OCI-LY7 (cell line): ENCODE measurements at regions not wholly inside any gene's neighbourhood (a gene's known extent, or its start where the extent isn't known, plus 50 kb on each side); places are given as distances from the start of the nearest gene placed in this dataset.

Experiments used
- BruUV-seq: library from RNA; stranded (reverse); fragments of 400-500 nt; replicated peaks from 2 replicates; lab custom pipeline; 2021; lab: Mats Ljungman, UMichigan
- CTCF ChIA-PET: fragments of 300-600 bp; sonication (Branson Sonifier 250); formaldehyde crosslinking; loops from one replicate; lab custom pipeline; 2022; ENCODE audit warnings: antibody characterized with exemption; ENCODE audit not compliant: unreplicated experiment; lab: Charles Lee
- POLR2A ChIA-PET: fragments of 300-600 bp; sonication (Branson Sonifier 250); formaldehyde crosslinking; loops from one replicate; lab custom pipeline; 2022; ENCODE audit warnings: antibody characterized with exemption; lab: Charles Lee
- DNase-seq: peaks from one replicate; pipeline ENCODE4 v3.0.0-alpha.2; 2015; ENCODE audit warnings: low spot score
- H2AFZ ChIP-seq: fragments of 200-600 bp; sonication (generic), shearing (Covaris generic); 2 replicates; pipeline ENCODE4 v1.6.1; 2014; ENCODE audit warnings: mild to moderate bottlenecking, antibody characterized with exemption, low read length, moderate library complexity
- H3K27ac ChIP-seq: fragments of 200-600 bp; sonication (generic); 2 replicates; pipeline ENCODE4 v1.5.1; 2014; ENCODE audit warnings: mixed run types, low read depth, mild to moderate bottlenecking, moderate library complexity, low read length, inconsistent platforms; ENCODE audit not compliant: poor library complexity, severe bottlenecking
- H3K36me3 ChIP-seq: fragments of 200-600 bp; sonication (generic); 2 replicates; pipeline ENCODE4 v1.6.1; 2014; ENCODE audit warnings: mild to moderate bottlenecking, antibody characterized with exemption, low read length, moderate library complexity, mixed read lengths; ENCODE audit not compliant: insufficient read depth
- H3K4me1 ChIP-seq: fragments of 200-600 bp; sonication (generic); 2 replicates; pipeline ENCODE4 v1.5.1; 2014; ENCODE audit warnings: mild to moderate bottlenecking, low read length; ENCODE audit not compliant: insufficient read depth, poor library complexity, severe bottlenecking
- H3K4me2 ChIP-seq: fragments of 200-600 bp; sonication (generic); 2 replicates; pipeline ENCODE4 v1.6.1; 2014; ENCODE audit warnings: mild to moderate bottlenecking, low read length
- H3K4me3 ChIP-seq: fragments of 200-600 bp; sonication (generic); 2 replicates; pipeline ENCODE4 v1.5.1; 2014; ENCODE audit warnings: mild to moderate bottlenecking, low read depth, low read length; ENCODE audit not compliant: poor library complexity, severe bottlenecking
- H3K79me2 ChIP-seq: fragments of 200-600 bp; sonication (generic); 2 replicates; pipeline ENCODE4 v1.6.1; 2016; ENCODE audit warnings: low read depth, mild to moderate bottlenecking, low read length, moderate library complexity, mixed read lengths; ENCODE audit not compliant: insufficient read depth
- H3K9me2 ChIP-seq: fragments of 200-600 bp; sonication (generic); 2 replicates; pipeline ENCODE4 v1.6.1; 2016; ENCODE audit warnings: mild to moderate bottlenecking, low read length, mixed read lengths; ENCODE audit not compliant: insufficient read depth
- H3K9me3 ChIP-seq: fragments of 200-600 bp; sonication (generic); 2 replicates; pipeline ENCODE4 v1.6.1; 2014; ENCODE audit warnings: mild to moderate bottlenecking, mixed run types, low read length, mixed read lengths
- H4K20me1 ChIP-seq: fragments of 200-600 bp; sonication (generic); 2 replicates; pipeline ENCODE4 v1.6.1; 2014; ENCODE audit warnings: mild to moderate bottlenecking, antibody characterized with exemption, low read length, moderate library complexity, mixed read lengths; ENCODE audit not compliant: insufficient read depth
- CTCF ChIP-seq: fragments of 200-600 bp; sonication (generic); conservative IDR thresholded peaks from 2 replicates; pipeline ENCODE4 v1.5.1; 2014; ENCODE audit warnings: mild to moderate bottlenecking, antibody characterized with exemption, low read length, moderate library complexity, mixed read lengths
- EZH2phosphoT487 ChIP-seq: fragments of 200-600 bp; sonication (generic); IDR thresholded peaks from 2 replicates; pipeline ENCODE4 v1.6.1; 2018; ENCODE audit warnings: low read depth, borderline replicate concordance, mild to moderate bottlenecking, mixed run types, antibody characterized with exemption, low read length, moderate library complexity, mixed read lengths
- intact Hi-C: fragments of 100-400 bp; cut with micrococcal nuclease; formaldehyde crosslinking; loops from one replicate; pipeline ENCODE4 v1.10.0; 2022; ENCODE audit not compliant: unreplicated experiment

- H2AFZ ChIP-seq: no peak overlapping the region
- intact Hi-C loops: no loop called here
- H3K27ac ChIP-seq: no peak overlapping the region
- H3K9me2 ChIP-seq: no peaks in the 10 kb centered on the region
- no peaks in the 10 kb centered on the region for H3K36me3 ChIP-seq
- ChIA-PET CTCF (no interaction called here), POLR2A (no interaction called here)
- no peaks in the 10 kb centered on the region for H4K20me1 ChIP-seq
- DNase-seq: no peak
- no peak overlapping the region for H3K4me2 ChIP-seq
- no peak overlapping the region for H3K4me3 ChIP-seq
- no peaks in the 10 kb centered on the region for H3K9me3 ChIP-seq
- no TSS peak for BruUV-seq
- no peaks in the 10 kb centered on the region for H3K4me1 ChIP-seq
- TF ChIP-seq EZH2phosphoT487 (no peak), CTCF (no peak)
- no peaks in the 10 kb centered on the region for H3K79me2 ChIP-seq
These were observed 537.9 kb downstream of the IQCM start for GRCh38 chr4:149277705-149278104.

- no peak overlapping the region for H3K4me3 ChIP-seq
- no peaks in the 10 kb centered on the region for H3K79me2 ChIP-seq
- no peak for DNase-seq
- no peak overlapping the region for H2AFZ ChIP-seq
- intact Hi-C loops: loop anchor here (10.0 kb wide), 1 partner anchor 1215 kb away; no protein-coding TSS in a partner anchor
- CTCF ChIA-PET: no interaction called here
- POLR2A ChIA-PET: interaction anchor here (0.6 kb wide), 1 partner anchor 14 kb away, joined by 3 read pairs; no protein-coding TSS in a partner anchor
- no peaks in the 10 kb centered on the region for H3K9me2 ChIP-seq
- no peak overlapping the region for H3K27ac ChIP-seq
- no TSS peak for BruUV-seq
- no peaks in the 10 kb centered on the region for H3K4me1 ChIP-seq
- TF ChIP-seq CTCF (no peak), EZH2phosphoT487 (no peak)
- no peaks in the 10 kb centered on the region for H3K9me3 ChIP-seq
- no peaks in the 10 kb centered on the region for H4K20me1 ChIP-seq
- no peaks in the 10 kb centered on the region for H3K36me3 ChIP-seq
- H3K4me2 ChIP-seq: no peak overlapping the region
These were observed 545.8 kb downstream of the IQCM start for GRCh38 chr4:149269835-149270234.

GRCh38 chr4:149266301-149266700, 549.3 kb downstream of the IQCM start:
- no peaks in the 10 kb centered on the region for H3K4me1 ChIP-seq
- no peaks in the 10 kb centered on the region for H4K20me1 ChIP-seq
- TF ChIP-seq EZH2phosphoT487: no peak
- TF ChIP-seq CTCF: no peak
- H3K4me2 ChIP-seq: no peak overlapping the region
- no peak overlapping the region for H2AFZ ChIP-seq
- no peaks in the 10 kb centered on the region for H3K36me3 ChIP-seq
- no TSS peak for BruUV-seq
- intact Hi-C loops: loop anchor here (10.0 kb wide), 1 partner anchor 1212 kb away; no protein-coding TSS in a partner anchor
- H3K27ac ChIP-seq: no peak overlapping the region
- ChIA-PET CTCF (no interaction called here), POLR2A (no interaction called here)
- no peaks in the 10 kb centered on the region for H3K9me3 ChIP-seq
- H3K9me2 ChIP-seq: no peaks in the 10 kb centered on the region
- no peak for DNase-seq
- H3K79me2 ChIP-seq: no peaks in the 10 kb centered on the region
- H3K4me3 ChIP-seq: no peak overlapping the region
